ENCODE measurements at regions not wholly inside any gene's neighbourhood (a gene's known extent, or its start where the extent isn't known, plus 50 kb on each side); places are given as distances from the start of the nearest gene placed in this dataset.
"Not testable (repeated sequence)": the region's sequence is repeated elsewhere in the genome, so short reads cannot be mapped to it uniquely, and the experiment has no call there.

- H3K4me3 Mint-ChIP-seq, result no peak overlapping the region
- H3K4me1 Mint-ChIP-seq, result no peaks in the 10 kb centered on the region
- H3K36me3 Mint-ChIP-seq, result no peaks in the 10 kb centered on the region
- ATAC-seq (ENCODE audit: low read depth in 2 of 2) (no peak), DNase-seq (no peak)
- no peak overlapping the region for H3K27ac Mint-ChIP-seq
- peaks cover 0 to 10% (median 2%) of the 10 kb centered on the region in 7 donors for H3K9me3 Mint-ChIP-seq
- H3K27me3 Mint-ChIP-seq, result peaks cover 7 to 49% (median 33%) of the 10 kb centered on the region in 3 donors
Measured at GRCh38 chr16:17564856-17565255, 94.1 kb upstream of the XYLT1 start.

DNA sequence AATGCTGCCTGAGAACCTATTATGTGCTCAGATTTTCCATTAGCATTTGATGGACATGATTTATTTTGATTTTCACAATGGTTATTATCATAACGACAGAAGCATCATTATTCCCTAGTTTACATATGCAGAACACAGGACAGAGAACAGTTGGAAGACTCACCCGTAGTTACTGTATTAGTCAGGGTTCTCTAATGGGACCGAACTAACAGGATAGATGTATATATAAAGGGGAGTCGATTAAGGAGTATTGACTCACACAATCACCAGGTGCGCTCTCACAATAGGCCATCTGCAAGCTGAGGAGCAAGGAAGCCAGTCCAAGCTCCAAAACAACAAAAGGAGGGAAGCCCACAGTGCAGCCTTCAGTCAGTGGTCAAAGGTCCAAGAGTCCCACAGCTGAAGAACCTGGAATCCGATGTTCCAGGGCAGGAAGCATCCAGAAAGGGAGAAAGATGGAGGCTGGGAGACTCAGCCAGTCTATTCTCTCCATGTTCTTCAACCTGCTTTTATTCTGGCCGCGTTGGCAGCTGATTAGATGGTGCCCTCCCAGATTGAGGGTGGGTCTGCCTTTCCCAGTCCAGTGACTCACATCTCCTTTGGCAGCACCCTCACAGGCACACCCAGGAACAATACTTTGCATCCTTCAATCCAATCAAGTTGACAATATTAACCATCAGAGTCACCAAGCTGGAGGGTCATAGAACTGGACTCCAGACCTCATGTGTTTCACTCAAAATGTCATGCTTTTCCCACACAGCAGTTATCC is 92.7 kb upstream of the XYLT1 start:
- ATAC-seq (ENCODE audit: low read depth in 2 of 2) (no peak), DNase-seq (no peak)
- Mint-ChIP-seq H3K36me3 (no peaks in the 10 kb centered on the region), H3K27me3 (peaks cover 7 to 56% (median 38%) of the 10 kb centered on the region in 3 donors), H3K9me3 (peaks cover 0 to 10% (median 2%) of the 10 kb centered on the region in 7 donors), H3K4me3 (no peak overlapping the region), H3K27ac (no peak overlapping the region), H3K4me1 (no peaks in the 10 kb centered on the region)

DNA sequence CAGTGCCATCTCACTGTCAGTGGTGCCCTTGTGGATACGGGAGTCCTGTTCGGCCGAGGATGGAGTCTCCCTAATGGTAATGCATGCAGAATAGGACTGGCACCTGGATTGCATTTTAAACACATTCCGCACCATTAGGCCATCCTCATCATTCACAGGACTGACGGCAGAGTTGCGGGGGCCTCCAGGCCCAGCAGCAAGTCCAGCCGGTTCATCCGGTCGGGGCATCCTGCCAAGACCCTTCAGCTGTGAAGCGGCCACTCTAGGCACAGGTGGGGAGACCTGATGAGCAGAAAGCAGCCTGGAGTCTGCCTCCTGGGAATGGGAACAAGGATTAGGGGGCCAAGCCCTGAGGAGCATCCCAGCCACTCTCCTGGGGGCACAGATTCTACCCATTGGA is 90.3 kb upstream of the XYLT1 start:
- no peak overlapping the region for H3K27ac Mint-ChIP-seq
- no peaks in the 10 kb centered on the region for H3K36me3 Mint-ChIP-seq
- H3K4me1 Mint-ChIP-seq, result peaks cover 0 to 5% (median 0%) of the 10 kb centered on the region in 3 donors
- H3K27me3 Mint-ChIP-seq, result peaks cover 12 to 49% (median 44%) of the 10 kb centered on the region in 3 donors
- H3K4me3 Mint-ChIP-seq, result no peak overlapping the region
- peaks cover 0 to 5% (median 0%) of the 10 kb centered on the region in 7 donors for H3K9me3 Mint-ChIP-seq
- ATAC-seq (ENCODE audit: low read depth in 2 of 2) (no peak), DNase-seq (no peak)

- DNase-seq, result no peak
- Mint-ChIP-seq H3K9me3 (peaks cover 0 to 3% (median 0%) of the 10 kb centered on the region in 7 donors), H3K27ac (no peak overlapping the region), H3K27me3 (peaks cover 13 to 48% (median 45%) of the 10 kb centered on the region in 3 donors), H3K4me1 (peaks cover 0 to 5% (median 0%) of the 10 kb centered on the region in 3 donors), H3K36me3 (no peaks in the 10 kb centered on the region), H3K4me3 (no peak overlapping the region)
- ATAC-seq (ENCODE audit: low read depth in 2 of 2), result no peak
Measured at GRCh38 chr16:17560548-17560947, 89.8 kb upstream of the XYLT1 start.

GRCh38 chr16:17559394-17559793 is 88.6 kb upstream of the XYLT1 start:
- Mint-ChIP-seq H3K9me3 (no peaks in the 10 kb centered on the region), H3K27ac (no peak overlapping the region), H3K4me3 (no peak overlapping the region), H3K27me3 (peaks cover 19 to 56% (median 51%) of the 10 kb centered on the region in 3 donors), H3K4me1 (peaks cover 3 to 5% (median 4%) of the 10 kb centered on the region in 3 donors), H3K36me3 (no peaks in the 10 kb centered on the region)
- DNase-seq (no peak), ATAC-seq (ENCODE audit: low read depth in 2 of 2) (no peak)

- ATAC-seq (ENCODE audit: low read depth in 2 of 2) (no peak), DNase-seq (no peak)
- Mint-ChIP-seq H3K27ac (peak overlapping the region in 1 of 6 donors; percentile 6), H3K4me1 (peaks cover 4 to 5% (median 5%) of the 10 kb centered on the region in 3 donors), H3K36me3 (no peaks in the 10 kb centered on the region), H3K27me3 (peaks cover 20 to 52% (median 49%) of the 10 kb centered on the region in 3 donors), H3K4me3 (no peak overlapping the region), H3K9me3 (no peaks in the 10 kb centered on the region)
Measured at GRCh38 chr16:17557949-17558348, 87.2 kb upstream of the XYLT1 start.

- ATAC-seq (ENCODE audit: low read depth in 2 of 2) (no peak), DNase-seq (no peak)
- no peak overlapping the region for H3K4me3 Mint-ChIP-seq
- no peaks in the 10 kb centered on the region for H3K36me3 Mint-ChIP-seq
- H3K4me1 Mint-ChIP-seq, result peaks cover 4 to 5% (median 5%) of the 10 kb centered on the region in 3 donors
- no peaks in the 10 kb centered on the region for H3K9me3 Mint-ChIP-seq
- peaks cover 17 to 49% (median 48%) of the 10 kb centered on the region in 3 donors for H3K27me3 Mint-ChIP-seq
- H3K27ac Mint-ChIP-seq, result no peak overlapping the region
Measured at GRCh38 chr16:17557480-17557879, 86.7 kb upstream of the XYLT1 start.

GRCh38 chr16:17556276-17557052 is 85.7 kb upstream of the XYLT1 start:
- Mint-ChIP-seq H3K27ac (peak overlapping the region in 1 of 6 donors; percentile 27), H3K4me1 (peaks cover 4 to 5% (median 5%) of the 10 kb centered on the region in 3 donors), H3K9me3 (no peaks in the 10 kb centered on the region), H3K27me3 (peaks cover 16 to 52% (median 38%) of the 10 kb centered on the region in 3 donors), H3K4me3 (no peak overlapping the region), H3K36me3 (no peaks in the 10 kb centered on the region)
- DNase-seq (no peak), ATAC-seq (ENCODE audit: low read depth in 2 of 2) (no peak)

DNA sequence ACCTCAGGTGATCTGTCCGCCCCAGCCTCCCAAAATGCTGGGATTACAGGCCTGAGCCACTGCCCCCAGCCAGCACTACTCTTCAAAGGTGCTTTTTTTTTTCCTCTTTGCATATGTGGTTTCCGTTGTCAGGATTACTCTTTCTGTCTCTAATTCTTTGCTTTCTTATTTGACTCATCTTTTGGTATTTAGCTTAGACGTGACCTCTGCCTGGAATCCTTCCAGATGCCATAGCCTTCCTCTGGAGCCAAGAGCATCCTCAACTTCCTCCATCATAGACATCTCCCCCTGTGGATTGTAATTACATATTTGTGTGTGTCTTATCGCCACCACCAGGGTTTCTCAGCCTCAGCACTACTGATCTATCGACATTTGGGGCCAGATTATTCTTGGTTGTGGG is 84.4 kb upstream of the XYLT1 start:
- H3K27ac Mint-ChIP-seq, result no peak overlapping the region
- ATAC-seq (ENCODE audit: low read depth in 2 of 2) (no peak), DNase-seq (no peak)
- no peaks in the 10 kb centered on the region for H3K36me3 Mint-ChIP-seq
- peaks cover 4 to 5% (median 5%) of the 10 kb centered on the region in 3 donors for H3K4me1 Mint-ChIP-seq
- H3K9me3 Mint-ChIP-seq, result no peaks in the 10 kb centered on the region
- no peak overlapping the region for H3K4me3 Mint-ChIP-seq
- H3K27me3 Mint-ChIP-seq, result peaks cover 18 to 42% (median 30%) of the 10 kb centered on the region in 3 donors

DNA sequence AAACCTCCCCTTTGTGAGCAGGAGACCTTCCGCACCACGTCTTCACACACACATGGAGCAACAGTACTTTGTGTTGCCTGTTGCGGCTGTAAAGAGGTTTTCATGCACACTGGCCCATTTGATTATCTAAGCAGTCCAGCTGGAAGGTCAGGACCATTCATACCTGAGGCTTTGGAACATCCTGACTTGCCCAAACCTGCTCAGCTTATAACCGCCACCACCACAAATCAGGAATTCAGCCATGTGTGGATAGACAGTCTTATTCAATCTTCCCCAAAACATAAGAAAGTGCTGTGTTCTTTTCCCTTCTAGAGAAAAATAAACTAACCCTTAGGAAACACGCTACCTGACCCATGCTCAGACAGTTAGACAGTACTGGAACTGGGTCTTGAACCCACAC is 81.6 kb upstream of the XYLT1 start:
- no peak overlapping the region for H3K4me3 Mint-ChIP-seq
- H3K4me1 Mint-ChIP-seq, result peaks cover 3 to 5% (median 4%) of the 10 kb centered on the region in 3 donors
- DNase-seq (no peak), ATAC-seq (ENCODE audit: low read depth in 2 of 2) (no peak)
- H3K36me3 Mint-ChIP-seq, result no peaks in the 10 kb centered on the region
- no peak overlapping the region for H3K27ac Mint-ChIP-seq
- H3K27me3 Mint-ChIP-seq, result peaks cover 12 to 27% (median 17%) of the 10 kb centered on the region in 3 donors
- no peaks in the 10 kb centered on the region for H3K9me3 Mint-ChIP-seq

DNA sequence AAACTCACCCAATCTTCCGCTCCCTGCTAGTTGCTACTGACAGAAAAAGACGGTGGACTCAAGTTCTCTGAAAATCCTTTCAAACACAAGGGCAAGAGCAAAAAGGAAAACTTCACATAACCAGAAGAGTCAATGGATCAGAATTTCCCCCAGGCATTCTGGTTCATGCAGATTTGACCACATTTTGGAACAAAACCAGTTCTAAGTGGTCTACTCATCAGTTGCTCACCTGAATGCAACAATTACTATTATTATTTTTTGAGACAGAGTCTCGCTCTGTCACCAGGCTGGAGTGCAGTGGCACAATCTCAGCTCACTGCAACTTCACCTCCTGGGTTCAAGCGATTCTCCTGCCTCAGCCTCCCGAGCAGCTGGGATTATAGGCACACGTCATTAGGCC is 80.9 kb upstream of the XYLT1 start:
- DNase-seq; H3K9me3 Mint-ChIP-seq; H3K4me1 Mint-ChIP-seq; H3K36me3 Mint-ChIP-seq; H3K27ac Mint-ChIP-seq; ATAC-seq (ENCODE audit: low read depth in 2 of 2): not testable (repeated sequence)
- peak overlapping the region in 1 of 8 donors; percentile 60 for H3K4me3 Mint-ChIP-seq
- H3K27me3 Mint-ChIP-seq, result peaks cover 12 to 27% (median 17%) of the 10 kb centered on the region in 3 donors

- no peak for DNase-seq
- no peaks in the 10 kb centered on the region for H3K4me1 Mint-ChIP-seq
- no peak overlapping the region for H3K4me3 Mint-ChIP-seq
- peaks cover 0 to 3% (median 0%) of the 10 kb centered on the region in 7 donors for H3K9me3 Mint-ChIP-seq
- peak overlapping the region in 1 of 6 donors; percentile 1 for H3K27ac Mint-ChIP-seq
- ATAC-seq (ENCODE audit: low read depth in 2 of 2), result no peak
- H3K27me3 Mint-ChIP-seq, result peaks cover 0 to 21% (median 4%) of the 10 kb centered on the region in 3 donors
- no peaks in the 10 kb centered on the region for H3K36me3 Mint-ChIP-seq
Measured at GRCh38 chr16:17548825-17549224, 78.1 kb upstream of the XYLT1 start.

DNA sequence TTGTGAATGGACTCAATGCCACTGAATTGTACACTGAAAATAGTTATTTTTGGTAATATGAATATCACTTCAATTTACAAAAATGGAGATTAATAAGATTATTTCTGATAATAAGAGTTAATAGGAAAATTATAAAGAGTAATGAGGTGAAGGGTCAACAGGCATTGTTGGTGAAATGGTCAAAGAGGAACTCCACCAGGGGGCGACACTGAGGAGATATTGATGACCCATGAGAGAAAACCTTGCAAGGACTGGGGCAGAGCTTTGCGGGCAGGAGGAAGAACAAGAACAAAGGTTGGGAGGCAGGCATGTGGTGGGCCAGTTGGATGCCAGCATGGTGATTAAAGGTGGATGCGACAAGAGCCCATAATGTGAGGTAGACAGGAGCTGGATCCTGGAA is 74.0 kb upstream of the XYLT1 start:
- DNase-seq (no peak), ATAC-seq (ENCODE audit: low read depth in 2 of 2) (no peak)
- Mint-ChIP-seq H3K9me3 (peaks cover 0 to 3% (median 0%) of the 10 kb centered on the region in 7 donors), H3K36me3 (no peaks in the 10 kb centered on the region), H3K4me1 (no peaks in the 10 kb centered on the region), H3K27me3 (peaks cover 0 to 18% (median 3%) of the 10 kb centered on the region in 3 donors), H3K27ac (peak overlapping the region in 1 of 6 donors; percentile 4), H3K4me3 (no peak overlapping the region)
